GM06990 (cell line): ENCODE measurements at regions not wholly inside any gene's neighbourhood (a gene's known extent, or its start where the extent isn't known, plus 50 kb on each side); places are given as distances from the start of the nearest gene placed in this dataset.

Experiments used
- DNase-seq: peaks from one replicate; pipeline ENCODE4 v3.0.0-alpha.2; 2011; ENCODE audit not compliant: insufficient read length; ENCODE audit errors: extremely low read depth
- H3K27me3 ChIP-seq: replicated peaks from 2 replicates; pipeline ENCODE4 v1.6.0; 2011; ENCODE audit warnings: low read length; ENCODE audit not compliant: control insufficient read depth, insufficient read depth
- H3K36me3 ChIP-seq: 2 replicates; pipeline ENCODE4 v1.5.1; 2011; ENCODE audit warnings: low read length; ENCODE audit not compliant: control insufficient read depth, insufficient read depth
- H3K4me3 ChIP-seq: replicated peaks from 2 replicates; pipeline ENCODE4 v1.5.1; 2011; ENCODE audit warnings: low read depth, mild to moderate bottlenecking, control low read depth, low read length
- CTCF ChIP-seq: IDR thresholded peaks from 2 replicates; pipeline ENCODE4 v1.5.1; 2011; ENCODE audit warnings: low read length, control low read depth, mild to moderate bottlenecking, inconsistent platforms; ENCODE audit not compliant: insufficient read depth, poor library complexity, severe bottlenecking

GRCh38 chr1:213733705-213734104 is 254.1 kb upstream of the PROX1 start:
- TF ChIP-seq CTCF: no peak
- H3K27me3 ChIP-seq: no peaks in the 10 kb centered on the region
- no peaks in the 10 kb centered on the region for H3K36me3 ChIP-seq
- no peak for DNase-seq
- no peak overlapping the region for H3K4me3 ChIP-seq

GRCh38 chr1:213737398-213738035 is 250.3 kb upstream of the PROX1 start:
- H3K4me3 ChIP-seq: no peak overlapping the region
- no peaks in the 10 kb centered on the region for H3K36me3 ChIP-seq
- no peak for DNase-seq
- TF ChIP-seq CTCF: no peak
- no peaks in the 10 kb centered on the region for H3K27me3 ChIP-seq

GRCh38 chr1:213738658-213739057 is 249.1 kb upstream of the PROX1 start:
- H3K4me3 ChIP-seq: no peak overlapping the region
- H3K36me3 ChIP-seq: no peaks in the 10 kb centered on the region
- no peak for DNase-seq
- no peak for TF ChIP-seq CTCF
- no peaks in the 10 kb centered on the region for H3K27me3 ChIP-seq

- Histone ChIP-seq H3K36me3 (no peaks in the 10 kb centered on the region), H3K27me3 (no peaks in the 10 kb centered on the region), H3K4me3 (no peak overlapping the region)
- DNase-seq: no peak
- no peak for TF ChIP-seq CTCF
Observed at GRCh38 chr1:213742992-213743391, 244.8 kb upstream of the PROX1 start.

GRCh38 chr1:213744780-213745179 is 243.0 kb upstream of the PROX1 start:
- no peak for TF ChIP-seq CTCF
- H3K4me3 ChIP-seq: no peak overlapping the region
- H3K36me3 ChIP-seq: no peaks in the 10 kb centered on the region
- DNase-seq: no peak
- H3K27me3 ChIP-seq: no peaks in the 10 kb centered on the region

- Histone ChIP-seq H3K27me3 (no peaks in the 10 kb centered on the region), H3K36me3 (no peaks in the 10 kb centered on the region), H3K4me3 (no peak overlapping the region)
- no peak for DNase-seq
- no peak for TF ChIP-seq CTCF
Observed at GRCh38 chr1:213745451-213745850, 242.3 kb upstream of the PROX1 start.
